Cardiac muscle cell (in vitro differentiated cells and primary cell): ENCODE measurements at regions not wholly inside any gene's neighbourhood (a gene's known extent, or its start where the extent isn't known, plus 50 kb on each side); places are given as distances from the start of the nearest gene placed in this dataset.

Source experiments
- DNase-seq, 2 donors: peaks; one replicate each; pipeline versions ENCODE4 v3.0.0 to v3.0.0-alpha.2; 2010 to 2017; ENCODE audit warnings: low read depth in 1 of 2, low spot score in 1 of 2
- H3K27ac ChIP-seq: fragments of 200-600 bp; sonication (generic); 2 replicates; pipeline ENCODE4 v1.5.1; 2016
- H3K27me3 ChIP-seq: fragments of 200-600 bp; sonication (generic); 2 replicates; pipeline ENCODE4 v1.6.0; 2016; ENCODE audit warnings: control low read depth
- H3K36me3 ChIP-seq: fragments of 200-600 bp; sonication (generic); 2 replicates; pipeline ENCODE4 v1.5.1; 2016; ENCODE audit warnings: control low read depth
- H3K4me1 ChIP-seq: fragments of 200-600 bp; sonication (generic); 2 replicates; pipeline ENCODE4 v1.8.1; 2017; ENCODE audit warnings: low read depth, mild to moderate bottlenecking, mixed run types
- H3K4me3 ChIP-seq: fragments of 200-600 bp; sonication (generic); 2 replicates; pipeline ENCODE4 v1.5.1; 2016; ENCODE audit warnings: mild to moderate bottlenecking
- H3K9me3 ChIP-seq: fragments of 200-600 bp; sonication (generic); 2 replicates; pipeline ENCODE4 v1.5.1; 2017; ENCODE audit warnings: low read depth, mild to moderate bottlenecking, control low read depth
- TF ChIP-seq, protein P1 (sequence below): IDR thresholded peaks from 2 replicates; pipeline ENCODE4 v1.5.1; 2012; ENCODE audit warnings: low read depth, mild to moderate bottlenecking, low read length

DNA sequence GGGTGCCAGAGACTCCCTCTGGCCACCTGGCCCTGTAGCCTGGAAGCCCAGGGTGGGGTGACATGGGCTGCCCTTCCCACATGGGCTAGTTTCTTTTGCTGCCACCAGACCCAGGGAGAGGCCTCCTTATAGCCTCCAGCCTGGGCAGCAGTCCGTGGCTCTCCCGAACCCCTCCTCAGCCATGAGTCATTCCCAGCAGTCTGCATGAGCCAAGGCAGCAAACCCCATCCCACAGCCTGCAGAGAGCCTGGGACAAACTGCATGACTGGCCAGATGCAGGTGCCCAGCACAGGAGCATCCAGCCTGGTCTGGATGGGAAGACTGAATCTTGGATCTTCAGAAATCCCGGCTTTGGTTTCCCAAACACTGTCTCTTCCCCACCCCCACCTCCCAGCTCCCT, 75.7 kb downstream of the MRPL14 start:
- Histone ChIP-seq H3K27ac (no peak overlapping the region), H3K27me3 (no peaks in the 10 kb centered on the region), H3K9me3 (no peaks in the 10 kb centered on the region), H3K4me3 (no peak overlapping the region), H3K4me1 (peaks cover 25% of the 10 kb centered on the region), H3K36me3 (no peaks in the 10 kb centered on the region)
- peak in 1 of 2 donors; percentile 78 for DNase-seq
- TF ChIP-seq, protein P1, sequence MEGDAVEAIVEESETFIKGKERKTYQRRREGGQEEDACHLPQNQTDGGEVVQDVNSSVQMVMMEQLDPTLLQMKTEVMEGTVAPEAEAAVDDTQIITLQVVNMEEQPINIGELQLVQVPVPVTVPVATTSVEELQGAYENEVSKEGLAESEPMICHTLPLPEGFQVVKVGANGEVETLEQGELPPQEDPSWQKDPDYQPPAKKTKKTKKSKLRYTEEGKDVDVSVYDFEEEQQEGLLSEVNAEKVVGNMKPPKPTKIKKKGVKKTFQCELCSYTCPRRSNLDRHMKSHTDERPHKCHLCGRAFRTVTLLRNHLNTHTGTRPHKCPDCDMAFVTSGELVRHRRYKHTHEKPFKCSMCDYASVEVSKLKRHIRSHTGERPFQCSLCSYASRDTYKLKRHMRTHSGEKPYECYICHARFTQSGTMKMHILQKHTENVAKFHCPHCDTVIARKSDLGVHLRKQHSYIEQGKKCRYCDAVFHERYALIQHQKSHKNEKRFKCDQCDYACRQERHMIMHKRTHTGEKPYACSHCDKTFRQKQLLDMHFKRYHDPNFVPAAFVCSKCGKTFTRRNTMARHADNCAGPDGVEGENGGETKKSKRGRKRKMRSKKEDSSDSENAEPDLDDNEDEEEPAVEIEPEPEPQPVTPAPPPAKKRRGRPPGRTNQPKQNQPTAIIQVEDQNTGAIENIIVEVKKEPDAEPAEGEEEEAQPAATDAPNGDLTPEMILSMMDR: no peak

DNA sequence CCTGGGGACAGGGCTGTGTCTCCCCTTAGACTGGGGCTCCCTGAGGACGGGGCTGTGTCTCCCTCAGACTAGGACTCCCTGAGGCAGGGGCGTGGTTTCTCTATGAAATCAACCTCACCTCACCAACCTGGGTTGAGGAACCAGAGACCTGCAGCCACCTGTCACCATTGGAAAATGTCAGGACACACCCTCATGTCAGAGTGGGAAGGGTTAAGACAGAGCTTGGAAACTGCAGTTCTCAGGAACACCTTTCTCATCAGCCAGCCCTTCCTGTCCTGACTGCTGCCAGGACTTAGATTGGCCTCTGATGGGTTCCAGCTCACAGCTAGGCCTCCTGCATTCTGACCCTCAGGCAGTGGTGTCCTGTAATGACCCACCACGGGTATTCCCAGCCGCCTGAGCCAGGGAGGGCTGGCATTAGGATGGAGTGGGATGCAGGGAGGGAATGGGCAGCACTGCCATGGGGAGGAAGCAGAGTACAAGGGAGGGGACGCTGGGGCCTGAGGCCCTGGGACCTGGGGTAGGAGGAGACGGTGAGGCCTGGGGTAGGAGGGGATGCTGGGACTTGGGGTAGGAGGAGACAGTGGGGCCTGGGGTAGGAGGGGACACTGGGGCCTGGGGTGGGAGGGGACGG, 76.3 kb downstream of the MRPL14 start:
- H3K27ac ChIP-seq: peak overlapping the region; percentile 24

DNA sequence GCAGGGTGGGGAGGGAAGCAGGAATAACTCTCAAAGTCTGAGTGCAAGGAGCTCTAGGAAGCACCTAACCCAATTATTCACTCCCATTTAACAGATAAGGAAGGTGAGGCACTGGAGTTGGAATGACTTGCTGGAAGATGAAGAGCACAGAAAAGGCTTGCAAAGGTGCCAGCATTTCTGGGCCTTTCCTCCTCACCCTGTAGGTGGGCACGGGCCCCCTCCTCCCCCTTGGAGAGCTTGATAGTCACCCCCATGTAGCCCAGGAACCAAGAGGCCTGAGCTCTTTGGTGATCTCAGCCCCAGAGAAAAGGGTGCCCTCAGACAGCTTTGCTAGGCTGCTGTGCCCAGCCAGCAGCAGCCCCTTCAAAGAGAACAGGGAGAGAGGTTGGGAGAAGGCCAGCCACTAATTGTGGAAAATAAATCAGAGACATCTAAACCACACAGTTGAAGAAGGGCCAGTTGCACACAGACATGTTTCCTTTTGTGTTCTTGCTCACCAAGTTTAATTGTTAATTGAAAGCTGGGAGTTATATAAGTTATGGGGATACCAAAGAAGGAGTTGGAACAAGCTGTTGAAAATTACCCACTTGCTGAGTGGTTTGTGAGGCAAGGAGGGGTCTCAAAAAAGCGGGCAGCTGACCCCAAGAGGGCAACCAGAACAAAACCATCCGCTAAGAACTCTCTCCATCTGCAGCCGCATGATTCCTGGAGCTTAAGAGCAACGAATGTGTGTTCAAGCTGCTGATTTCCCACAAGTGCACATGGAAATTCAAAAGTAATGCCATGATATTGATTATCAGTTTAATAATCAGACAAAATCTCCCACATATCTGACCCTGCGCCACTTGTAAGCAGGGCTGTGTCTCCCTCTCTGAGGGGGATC, 77.0 kb downstream of the MRPL14 start:
- no peaks in the 10 kb centered on the region for H3K27me3 ChIP-seq
- no peak for DNase-seq
- peaks cover 25% of the 10 kb centered on the region for H3K4me1 ChIP-seq
- no peak overlapping the region for H3K4me3 ChIP-seq
- H3K27ac ChIP-seq: peak overlapping the region; percentile 24
- H3K9me3 ChIP-seq: no peaks in the 10 kb centered on the region
- TF ChIP-seq, protein P1: no peak
- no peaks in the 10 kb centered on the region for H3K36me3 ChIP-seq

More for the DNA sequence above, 76.3 kb downstream of the MRPL14 start:
- no peaks in the 10 kb centered on the region for H3K9me3 ChIP-seq
- no peaks in the 10 kb centered on the region for H3K27me3 ChIP-seq
- no peak for DNase-seq
- H3K4me1 ChIP-seq: peaks cover 25% of the 10 kb centered on the region
- TF ChIP-seq, protein P1: no peak
- H3K36me3 ChIP-seq: no peaks in the 10 kb centered on the region
- no peak overlapping the region for H3K4me3 ChIP-seq

DNA sequence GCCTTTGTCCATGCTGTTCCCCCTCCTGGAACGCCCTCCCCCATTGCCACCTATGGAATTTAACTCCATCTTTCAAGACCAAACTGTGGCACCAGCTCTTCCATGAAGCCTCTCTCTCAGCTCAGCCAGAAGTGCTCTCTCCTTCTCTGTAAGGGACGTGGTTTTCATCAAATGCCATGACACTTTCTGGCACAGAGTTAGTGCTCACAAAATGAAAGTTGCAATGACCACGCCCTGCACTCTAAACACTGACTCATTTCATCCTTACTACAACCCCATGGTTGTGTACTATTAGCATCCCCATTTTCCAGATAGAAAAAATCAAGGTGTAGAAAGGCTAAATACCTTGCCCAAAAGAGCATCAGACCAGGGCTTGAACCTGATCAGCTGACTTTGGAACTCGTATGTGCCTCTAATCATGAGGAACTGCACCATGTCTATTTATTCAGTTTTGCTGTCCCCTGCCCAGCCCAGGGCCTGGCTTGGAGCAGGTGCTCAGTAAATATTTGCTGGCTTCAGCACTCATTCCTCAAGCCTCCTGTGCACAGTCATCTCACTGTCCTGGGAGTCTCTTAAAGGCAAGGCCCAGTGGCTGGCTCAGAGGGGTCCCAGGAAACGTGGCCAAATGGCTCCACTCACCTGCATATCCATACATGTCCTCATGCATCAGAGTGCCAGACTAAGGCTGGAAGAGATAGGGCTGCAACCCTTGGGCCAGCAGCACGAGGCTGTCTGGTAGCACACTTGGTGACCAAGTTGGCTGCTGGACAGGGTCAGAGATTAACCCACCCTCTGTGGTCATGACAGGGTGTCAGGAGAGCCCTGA, 77.9 kb downstream of the MRPL14 start:
- Histone ChIP-seq H3K27me3 (no peaks in the 10 kb centered on the region), H3K9me3 (no peaks in the 10 kb centered on the region), H3K4me1 (peaks cover 21% of the 10 kb centered on the region), H3K4me3 (no peak overlapping the region), H3K27ac (no peak overlapping the region), H3K36me3 (no peaks in the 10 kb centered on the region)
- TF ChIP-seq, protein P1: no peak
- DNase-seq: peak in 1 of 2 donors; percentile 76

DNA sequence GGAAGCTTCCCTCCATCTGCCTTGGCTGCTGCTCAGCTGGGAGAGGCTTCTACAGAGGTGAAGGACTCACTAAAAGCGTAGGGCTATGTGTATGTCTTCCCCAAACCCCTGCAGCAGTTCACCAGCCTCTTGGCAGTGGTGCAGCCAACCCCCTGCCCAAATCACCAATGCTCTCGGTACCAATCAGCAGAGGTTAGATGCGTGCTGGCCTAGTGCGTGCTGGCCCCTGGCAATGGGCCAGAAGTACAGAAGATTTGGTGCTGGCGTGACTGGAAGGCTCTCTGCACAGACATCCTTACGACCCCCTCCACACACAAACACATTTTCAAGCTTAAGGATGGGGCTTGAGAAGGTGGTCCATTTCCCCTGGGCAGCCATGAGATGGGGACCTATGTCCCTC, 79.0 kb downstream of the MRPL14 start:
- no peaks in the 10 kb centered on the region for H3K36me3 ChIP-seq
- no peaks in the 10 kb centered on the region for H3K27me3 ChIP-seq
- no peak overlapping the region for H3K4me3 ChIP-seq
- H3K9me3 ChIP-seq: no peaks in the 10 kb centered on the region
- no peak for DNase-seq
- TF ChIP-seq, protein P1: no peak
- H3K27ac ChIP-seq: no peak overlapping the region
- H3K4me1 ChIP-seq: peaks cover 20% of the 10 kb centered on the region
